ENCODE measurements at regions not wholly inside any gene's neighbourhood (a gene's known extent, or its start where the extent isn't known, plus 50 kb on each side); places are given as distances from the start of the nearest gene placed in this dataset.

GRCh38 chr20:48458601-48459385, 369.0 kb downstream of the PREX1 start:
- no TSS peak for BruUV-seq (replicated peaks)
- DNase-seq, result no peak
- CTCF ChIA-PET, result no interaction called here
- Histone ChIP-seq H4K20me1 (ENCODE audit: insufficient read depth) (no peaks in the 10 kb centered on the region), H3F3A (ENCODE audit: insufficient read depth, low read depth) (no peaks in the 10 kb centered on the region), H3K4me1 (replicated peaks; ENCODE audit: insufficient read depth) (no peaks in the 10 kb centered on the region), H3K9me2 (ENCODE audit: insufficient read depth) (no peaks in the 10 kb centered on the region), H3K4me3 (no peak overlapping the region), H3K4me2 (no peak overlapping the region), H3K9me3 (ENCODE audit: insufficient read depth, low read depth) (no peaks in the 10 kb centered on the region), H3K27me3 (ENCODE audit: insufficient read depth, low read depth) (peaks cover 29% of the 10 kb centered on the region; the same call in 1 of the 2 replicates), H2AFZ (no peak overlapping the region), H3K36me3 (ENCODE audit: low read depth) (no peaks in the 10 kb centered on the region), H3K79me2 (ENCODE audit: low read depth) (no peaks in the 10 kb centered on the region), H3K27ac (no peak overlapping the region)
- TF ChIP-seq, protein P1, sequence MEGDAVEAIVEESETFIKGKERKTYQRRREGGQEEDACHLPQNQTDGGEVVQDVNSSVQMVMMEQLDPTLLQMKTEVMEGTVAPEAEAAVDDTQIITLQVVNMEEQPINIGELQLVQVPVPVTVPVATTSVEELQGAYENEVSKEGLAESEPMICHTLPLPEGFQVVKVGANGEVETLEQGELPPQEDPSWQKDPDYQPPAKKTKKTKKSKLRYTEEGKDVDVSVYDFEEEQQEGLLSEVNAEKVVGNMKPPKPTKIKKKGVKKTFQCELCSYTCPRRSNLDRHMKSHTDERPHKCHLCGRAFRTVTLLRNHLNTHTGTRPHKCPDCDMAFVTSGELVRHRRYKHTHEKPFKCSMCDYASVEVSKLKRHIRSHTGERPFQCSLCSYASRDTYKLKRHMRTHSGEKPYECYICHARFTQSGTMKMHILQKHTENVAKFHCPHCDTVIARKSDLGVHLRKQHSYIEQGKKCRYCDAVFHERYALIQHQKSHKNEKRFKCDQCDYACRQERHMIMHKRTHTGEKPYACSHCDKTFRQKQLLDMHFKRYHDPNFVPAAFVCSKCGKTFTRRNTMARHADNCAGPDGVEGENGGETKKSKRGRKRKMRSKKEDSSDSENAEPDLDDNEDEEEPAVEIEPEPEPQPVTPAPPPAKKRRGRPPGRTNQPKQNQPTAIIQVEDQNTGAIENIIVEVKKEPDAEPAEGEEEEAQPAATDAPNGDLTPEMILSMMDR (conservative IDR thresholded peaks at IDR 0.05), result no peak
- no peak for TF ChIP-seq EZH2 (IDR thresholded peaks at IDR 0.05; ENCODE audit: low read depth)
- intact Hi-C loops (cut with micrococcal nuclease; ENCODE audit: unreplicated experiment), result no loop called here
- POLR2A ChIA-PET (ENCODE audit: unreplicated experiment), result no interaction called here

DNA sequence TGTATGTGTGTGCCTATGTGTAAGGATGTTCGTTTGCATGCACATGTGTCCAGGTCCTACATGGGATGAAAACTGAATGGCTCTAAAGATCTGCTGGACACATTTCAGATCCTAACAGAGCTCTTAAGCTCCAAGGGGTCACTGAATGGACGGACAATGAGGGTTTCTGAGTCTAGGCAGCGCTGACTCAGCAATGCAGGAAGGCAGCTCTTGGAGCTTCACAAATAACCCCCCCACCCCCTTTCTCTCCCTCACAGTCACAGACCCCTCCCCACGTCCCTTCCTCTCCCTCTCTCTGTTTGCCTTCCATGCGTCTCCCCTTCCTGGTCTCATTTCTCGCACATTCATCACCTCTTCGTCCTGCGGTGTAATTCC, 369.8 kb downstream of the PREX1 start:
- POLR2A ChIA-PET (ENCODE audit: unreplicated experiment), result no interaction called here
- H3K4me1 ChIP-seq (replicated peaks; ENCODE audit: insufficient read depth), result no peaks in the 10 kb centered on the region
- peaks cover 33% of the 10 kb centered on the region; the same call in 1 of the 2 replicates for H3K27me3 ChIP-seq (ENCODE audit: insufficient read depth, low read depth)
- no TSS peak for BruUV-seq (replicated peaks)
- TF ChIP-seq, protein P1 (conservative IDR thresholded peaks at IDR 0.05), result no peak
- TF ChIP-seq EZH2 (IDR thresholded peaks at IDR 0.05; ENCODE audit: low read depth), result no peak
- H4K20me1 ChIP-seq (ENCODE audit: insufficient read depth), result no peaks in the 10 kb centered on the region
- intact Hi-C loops (cut with micrococcal nuclease; ENCODE audit: unreplicated experiment), result no loop called here
- H3K4me2 ChIP-seq, result no peak overlapping the region
- H3K4me3 ChIP-seq, result no peak overlapping the region
- H3K27ac ChIP-seq, result no peak overlapping the region
- no peaks in the 10 kb centered on the region for H3K9me3 ChIP-seq (ENCODE audit: insufficient read depth, low read depth)
- H3K79me2 ChIP-seq (ENCODE audit: low read depth), result no peaks in the 10 kb centered on the region
- DNase-seq, result no peak
- no peaks in the 10 kb centered on the region for H3K9me2 ChIP-seq (ENCODE audit: insufficient read depth)
- no peaks in the 10 kb centered on the region for H3F3A ChIP-seq (ENCODE audit: insufficient read depth, low read depth)
- H2AFZ ChIP-seq, result no peak overlapping the region
- H3K36me3 ChIP-seq (ENCODE audit: low read depth), result no peaks in the 10 kb centered on the region
- CTCF ChIA-PET, result no interaction called here

- CTCF ChIA-PET, result no interaction called here
- no peaks in the 10 kb centered on the region for H3K36me3 ChIP-seq (ENCODE audit: low read depth)
Measured at GRCh38 chr20:48457193-48458002, 370.4 kb downstream of the PREX1 start.

More at GRCh38 chr20:48457193-48458002, 370.4 kb downstream of the PREX1 start:
- Histone ChIP-seq H3F3A (ENCODE audit: insufficient read depth, low read depth) (no peaks in the 10 kb centered on the region), H4K20me1 (ENCODE audit: insufficient read depth) (no peaks in the 10 kb centered on the region), H3K4me1 (replicated peaks; ENCODE audit: insufficient read depth) (no peaks in the 10 kb centered on the region), H3K27me3 (ENCODE audit: insufficient read depth, low read depth) (peaks cover 33% of the 10 kb centered on the region; the same call in 1 of the 2 replicates), H3K79me2 (ENCODE audit: low read depth) (no peaks in the 10 kb centered on the region), H3K9me2 (ENCODE audit: insufficient read depth) (no peaks in the 10 kb centered on the region), H3K4me2 (no peak overlapping the region), H3K9me3 (ENCODE audit: insufficient read depth, low read depth) (no peaks in the 10 kb centered on the region), H2AFZ (no peak overlapping the region), H3K4me3 (no peak overlapping the region), H3K27ac (no peak overlapping the region)
- BruUV-seq (replicated peaks), result no TSS peak
- POLR2A ChIA-PET (ENCODE audit: unreplicated experiment), result no interaction called here
- no peak for TF ChIP-seq EZH2 (IDR thresholded peaks at IDR 0.05; ENCODE audit: low read depth)
- TF ChIP-seq, protein P1 (conservative IDR thresholded peaks at IDR 0.05), result no peak
- no peak for DNase-seq
- intact Hi-C loops (cut with micrococcal nuclease; ENCODE audit: unreplicated experiment), result no loop called here
